ENCODE measurements at regions not wholly inside any gene's neighbourhood (a gene's known extent, or its start where the extent isn't known, plus 50 kb on each side); places are given as distances from the start of the nearest gene placed in this dataset.

- no peak for TF ChIP-seq CTBP2 (IDR thresholded peaks at IDR 0.05; ENCODE audit: borderline replicate concordance, insufficient read depth, insufficient read length, low read length)
Measured at GRCh38 chr6:138685257-138685656, 88.3 kb upstream of the CCDC28A start (continued).

GRCh38 chr6:138685781-138686180 lies 87.8 kb upstream of the CCDC28A start:
- no peak overlapping the region for H3K14ac ChIP-seq (ENCODE audit: insufficient read length)
- H3K79me2 ChIP-seq (ENCODE audit: control insufficient read depth in 1 of 2, insufficient read depth in 2 of 2, low read length in 2 of 2): peaks cover 0 to 69% of the 10 kb centered on the region in 2 experiments; a peak in 3 of 4 replicates
- CTCF ChIA-PET (ENCODE audit: partially characterized antibody): interaction anchor here (1.4 to 1.6 kb wide), 2 partner anchors 10 to 97 kb away, joined by 4 read pairs; no protein-coding TSS in a partner anchor
- TF ChIP-seq TAF7 (optimal IDR thresholded peaks at IDR 0.05; ENCODE audit: borderline replicate concordance, low read depth, low read length): no peak
- TF ChIP-seq SIRT6 (IDR thresholded peaks at IDR 0.05; ENCODE audit: low read length): no peak

More at GRCh38 chr6:138685781-138686180, 87.8 kb upstream of the CCDC28A start:
- no peaks in the 10 kb centered on the region for H3K9me3 ChIP-seq (ENCODE audit: insufficient read depth in 2 of 2, low read depth in 1 of 2, low read length in 1 of 2)
- H2BK12ac ChIP-seq (ENCODE audit: low read depth, low read length): no peak overlapping the region
- H3K36me3 ChIP-seq (ENCODE audit: control insufficient read depth in 2 of 4, insufficient read depth in 4 of 4, low read length in 3 of 4): no peaks in the 10 kb centered on the region; a peak in 2 of 8 replicates
- H4K91ac ChIP-seq (replicated peaks; ENCODE audit: insufficient read length, low read length): no peak overlapping the region
- POLR2A ChIA-PET (ENCODE audit: partially characterized antibody): no interaction called here
- H3K4me2 ChIP-seq (ENCODE audit: insufficient read depth in 1 of 2, low read depth in 2 of 2, low read length in 2 of 2): no peak overlapping the region
- H3K4me3 ChIP-seq (ENCODE audit: extremely low read depth in 1 of 4, insufficient read depth in 2 of 4, low read depth in 3 of 4, low read length in 4 of 4): no peak overlapping the region
- no peak overlapping the region for H3K56ac ChIP-seq (replicated peaks; ENCODE audit: insufficient read length, low read depth, low read length)
- H3K9ac ChIP-seq (replicated peaks in 1 of 4; ENCODE audit: extremely low read depth in 1 of 4, low read depth in 3 of 4, low read length in 3 of 4): no peak overlapping the region
- peaks cover 7% of the 10 kb centered on the region for H3K79me1 ChIP-seq (ENCODE audit: low read depth, low read length)
- H4K8ac ChIP-seq (ENCODE audit: extremely low read depth, insufficient read depth, low read length): no peak overlapping the region
- H2BK120ac ChIP-seq (replicated peaks; ENCODE audit: low read depth, low read length): no peak overlapping the region
- H3K4ac ChIP-seq (replicated peaks; ENCODE audit: insufficient read length, low read depth, low read length): no peak overlapping the region
- H2AFZ ChIP-seq (ENCODE audit: low read length): no peak overlapping the region
- H2AK5ac ChIP-seq (ENCODE audit: low read depth, low read length): no peak overlapping the region
- no peak overlapping the region for H3K23ac ChIP-seq (ENCODE audit: insufficient read length)
- H2BK15ac ChIP-seq (ENCODE audit: low read length): no peak overlapping the region
- no peak overlapping the region for H2BK5ac ChIP-seq (ENCODE audit: low read depth, low read length)
- no peak overlapping the region for H2BK20ac ChIP-seq (ENCODE audit: low read length)
- no peak overlapping the region for H3K18ac ChIP-seq (ENCODE audit: extremely low read depth, low read length)
- no peaks in the 10 kb centered on the region for H3K23me2 ChIP-seq (ENCODE audit: low read depth, low read length)
- no peak overlapping the region for H4K5ac ChIP-seq (ENCODE audit: insufficient read length, low read depth, low read length)
- no peak for FAIRE-seq
- H3K27ac ChIP-seq (ENCODE audit: low read depth, low read length): no peak overlapping the region
- H3K4me1 ChIP-seq (replicated peaks in 1 of 4; ENCODE audit: control insufficient read depth in 3 of 4, insufficient read depth in 4 of 4, low read length in 3 of 4): peaks cover 0 to 2% (median 1%) of the 10 kb centered on the region in 4 experiments; a peak in 4 of 7 replicates
- no peak for DNase-seq (ENCODE audit: low read depth in 1 of 2, low spot score in 2 of 2)
- no peaks in the 10 kb centered on the region for H3K27me3 ChIP-seq (replicated peaks in 1 of 4; ENCODE audit: control insufficient read depth in 3 of 4, extremely low read depth in 1 of 4, insufficient read depth in 3 of 4, low read length in 3 of 4)
- H4K20me1 ChIP-seq (replicated peaks in 1 of 2; ENCODE audit: control insufficient read depth in 1 of 2, insufficient read depth in 2 of 2, low read length in 2 of 2): peaks cover 2 to 3% of the 10 kb centered on the region in 2 experiments
